ENCODE measurements at regions not wholly inside any gene's neighbourhood (a gene's known extent, or its start where the extent isn't known, plus 50 kb on each side); places are given as distances from the start of the nearest gene placed in this dataset.

GRCh38 chr11:134669796-134670195 is 257.8 kb upstream of the B3GAT1 start (continued):
- no peak for TF ChIP-seq BCL6B (tag by site-specific recombination; IDR thresholded peaks at IDR 0.05)
- TF ChIP-seq AEBP2 (tag by site-specific recombination; IDR thresholded peaks at IDR 0.05; ENCODE audit: borderline replicate concordance) = no peak
- TF ChIP-seq SP7 (tag by site-specific recombination; IDR thresholded peaks at IDR 0.05) = no peak
- TF ChIP-seq MYNN (tag by site-specific recombination; IDR thresholded peaks at IDR 0.05; ENCODE audit: borderline replicate concordance) = no peak
- TF ChIP-seq ZNF23 (tag by site-specific recombination; IDR thresholded peaks at IDR 0.05; ENCODE audit: borderline replicate concordance) = no peak
- no peak for TF ChIP-seq ZSCAN16 (tag by site-specific recombination; IDR thresholded peaks at IDR 0.05)

GRCh38 chr11:134668796-134669195 is 256.8 kb upstream of the B3GAT1 start:
- Histone ChIP-seq H3K9me3 (ENCODE audit: control insufficient read depth, insufficient read depth, low read depth, low read length) (no peaks in the 10 kb centered on the region), H3K27ac (ENCODE audit: extremely low read depth, low read depth, low read length) (no peak overlapping the region), H3K4me1 (ENCODE audit: control insufficient read depth, insufficient read depth, low read length) (no peaks in the 10 kb centered on the region), H3K36me3 (ENCODE audit: control insufficient read depth in 2 of 2, insufficient read depth in 1 of 2, low read length in 2 of 2) (no peaks in the 10 kb centered on the region), H3K4me3 (ENCODE audit: low read depth, low read length) (no peak overlapping the region)
- no peak for TF ChIP-seq ZFP69B (tag by site-specific recombination; IDR thresholded peaks at IDR 0.05)
- no peak for TF ChIP-seq HOXC10 (CRISPR knock-in tag; IDR thresholded peaks at IDR 0.05)
- no peak for TF ChIP-seq ZNF843 (tag by site-specific recombination; IDR thresholded peaks at IDR 0.05)
- no peak for TF ChIP-seq ZNF311 (tag by site-specific recombination; IDR thresholded peaks at IDR 0.05; ENCODE audit: borderline replicate concordance)
- TF ChIP-seq ZNF155 (tag by site-specific recombination; IDR thresholded peaks at IDR 0.05) = no peak
- CTCF ChIA-PET = no interaction called here
- POLR2A ChIA-PET = no interaction called here

- H3K9me3 ChIP-seq (ENCODE audit: control insufficient read depth, insufficient read depth, low read depth, low read length) = no peaks in the 10 kb centered on the region
- H3K4me1 ChIP-seq (ENCODE audit: control insufficient read depth, insufficient read depth, low read length) = no peaks in the 10 kb centered on the region
- no peak overlapping the region for H3K4me3 ChIP-seq (ENCODE audit: low read depth, low read length)
- H3K36me3 ChIP-seq (ENCODE audit: control insufficient read depth in 2 of 2, insufficient read depth in 1 of 2, low read length in 2 of 2) = no peaks in the 10 kb centered on the region
- CTCF ChIA-PET = no interaction called here
- H3K27ac ChIP-seq (ENCODE audit: extremely low read depth, low read depth, low read length) = no peak overlapping the region
- POLR2A ChIA-PET = no interaction called here
- TF ChIP-seq ZNF510 (tag by site-specific recombination; IDR thresholded peaks at IDR 0.05; ENCODE audit: insufficient replicate concordance) = no peak
- no peak for TF ChIP-seq ZNF558 (tag by site-specific recombination; IDR thresholded peaks at IDR 0.05)
- TF ChIP-seq ZFP41 (tag by site-specific recombination; IDR thresholded peaks at IDR 0.05; ENCODE audit: borderline replicate concordance) = no peak
- TF ChIP-seq MZF1 (tag by site-specific recombination; IDR thresholded peaks at IDR 0.05; ENCODE audit: borderline replicate concordance) = no peak
- TF ChIP-seq ZNF2 (tag by site-specific recombination; IDR thresholded peaks at IDR 0.05) = no peak
- no peak for TF ChIP-seq EGR2 (tag by site-specific recombination; IDR thresholded peaks at IDR 0.05; ENCODE audit: low read depth)
- TF ChIP-seq ZBTB49 (tag by site-specific recombination; IDR thresholded peaks at IDR 0.05; ENCODE audit: low read depth) = no peak
- no peak for TF ChIP-seq ZNF549 (tag by site-specific recombination; IDR thresholded peaks at IDR 0.05)
- no peak for TF ChIP-seq ZFP3 (tag by site-specific recombination; IDR thresholded peaks at IDR 0.05; ENCODE audit: low read depth)
- no peak for TF ChIP-seq ZBTB17 (tag by site-specific recombination; IDR thresholded peaks at IDR 0.05)
- no peak for TF ChIP-seq ZNF704 (tag by site-specific recombination; IDR thresholded peaks at IDR 0.05)
- no peak for TF ChIP-seq ZNF24 (tag by site-specific recombination; IDR thresholded peaks at IDR 0.05)
- TF ChIP-seq ZNF18 (tag by site-specific recombination; IDR thresholded peaks at IDR 0.05) = no peak
- no peak for TF ChIP-seq ZNF362 (tag by site-specific recombination; IDR thresholded peaks at IDR 0.05)
- TF ChIP-seq ZNF416 (tag by site-specific recombination; IDR thresholded peaks at IDR 0.05) = no peak
- TF ChIP-seq ZSCAN23 (tag by site-specific recombination; IDR thresholded peaks at IDR 0.05) = no peak
Observed at GRCh38 chr11:134668076-134668475, 256.0 kb upstream of the B3GAT1 start.

Measured in HEK293 (cell line).